MCF 10A (cell line): ENCODE measurements at regions not wholly inside any gene's neighbourhood (a gene's known extent, or its start where the extent isn't known, plus 50 kb on each side); places are given as distances from the start of the nearest gene placed in this dataset.

Experiments
- BruUV-seq: library from RNA; stranded (reverse); fragments of 400-500 nt; replicated peaks from 2 replicates; lab custom pipeline; 2021; lab: Mats Ljungman, UMichigan
- CTCF ChIA-PET: fragments of 300-600 bp; sonication (Branson Sonifier 250); formaldehyde crosslinking; extraction: SDS; loops from one replicate; lab custom pipeline; 2021; ENCODE audit warnings: antibody characterized with exemption, inconsistent platforms; lab: Yijun Ruan, JAX
- POLR2A ChIA-PET: fragments of 300-600, 350-650 bp; sonication (Branson Sonifier 250); formaldehyde crosslinking; extraction: SDS; loops from one replicate; lab custom pipeline; 2020; ENCODE audit warnings: antibody characterized with exemption, inconsistent platforms; lab: Yijun Ruan, JAX
- DNase-seq: peaks from one replicate; pipeline ENCODE4 v3.0.0-alpha.2; 2018; ENCODE audit not compliant: unreplicated experiment
- H3K27ac Mint-ChIP-seq: one replicate; pipeline ENCODE4 v1.8.0; 2022; ENCODE audit warnings: mild to moderate bottlenecking, low read depth, mixed read lengths; ENCODE audit not compliant: unreplicated experiment
- H3K27me3 Mint-ChIP-seq: one replicate; pipeline ENCODE4 v1.8.0; 2022; ENCODE audit warnings: mixed read lengths; ENCODE audit not compliant: insufficient read depth, unreplicated experiment
- H3K36me3 Mint-ChIP-seq: one replicate; pipeline ENCODE4 v1.8.0; 2022; ENCODE audit warnings: mild to moderate bottlenecking, moderate library complexity, mixed read lengths; ENCODE audit not compliant: insufficient read depth, unreplicated experiment
- H3K4me1 Mint-ChIP-seq: one replicate; pipeline ENCODE4 v1.8.0; 2022; ENCODE audit warnings: mixed read lengths; ENCODE audit not compliant: insufficient read depth, unreplicated experiment
- H3K4me3 Mint-ChIP-seq: one replicate; pipeline ENCODE4 v1.8.0; 2022; ENCODE audit warnings: mild to moderate bottlenecking, moderate library complexity, mixed read lengths; ENCODE audit not compliant: unreplicated experiment
- H3K9me3 Mint-ChIP-seq: one replicate; pipeline ENCODE4 v1.8.0; 2022; ENCODE audit warnings: mixed read lengths; ENCODE audit not compliant: unreplicated experiment
- intact Hi-C: fragments of 100-400 bp; cut with micrococcal nuclease; formaldehyde crosslinking; loops from 2 replicates; pipeline ENCODE4 v1.14.1; 2022
- TF ChIP-seq, protein P1 (sequence below): fragments of 200-600 bp; IDR thresholded peaks from one replicate; pipeline ENCODE4 v1.8.0; 2022; ENCODE audit warnings: antibody characterized with exemption, mild to moderate bottlenecking; ENCODE audit not compliant: unreplicated experiment

DNA sequence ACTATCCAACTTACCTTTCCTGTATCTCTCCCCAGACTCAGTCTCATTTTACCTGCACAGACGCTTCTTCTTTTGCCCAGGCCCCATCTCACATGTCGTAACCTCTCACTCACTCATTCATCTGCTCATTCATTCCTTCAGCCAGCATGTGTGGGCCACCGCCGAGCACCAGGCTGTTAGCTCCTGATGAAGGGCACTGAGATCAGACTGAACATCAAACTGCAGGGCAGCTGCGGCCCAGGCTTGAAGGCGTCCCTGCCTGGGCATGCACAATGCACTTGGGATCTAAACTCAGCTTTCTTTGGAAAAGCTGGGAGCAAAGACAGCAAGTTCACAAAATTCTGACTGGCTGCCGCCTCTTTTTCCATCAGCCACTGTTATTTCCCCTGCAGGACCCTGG is 1456.3 kb downstream of the BRD1 start:
- Mint-ChIP-seq H3K27ac (no peak overlapping the region), H3K4me1 (no peaks in the 10 kb centered on the region), H3K36me3 (no peaks in the 10 kb centered on the region), H3K9me3 (peaks cover 31% of the 10 kb centered on the region), H3K4me3 (no peak overlapping the region), H3K27me3 (no peaks in the 10 kb centered on the region)
- intact Hi-C loops = no loop called here
- DNase-seq = no peak
- ChIA-PET POLR2A (no interaction called here), CTCF (no interaction called here)
- BruUV-seq = no TSS peak
- TF ChIP-seq, protein P1, sequence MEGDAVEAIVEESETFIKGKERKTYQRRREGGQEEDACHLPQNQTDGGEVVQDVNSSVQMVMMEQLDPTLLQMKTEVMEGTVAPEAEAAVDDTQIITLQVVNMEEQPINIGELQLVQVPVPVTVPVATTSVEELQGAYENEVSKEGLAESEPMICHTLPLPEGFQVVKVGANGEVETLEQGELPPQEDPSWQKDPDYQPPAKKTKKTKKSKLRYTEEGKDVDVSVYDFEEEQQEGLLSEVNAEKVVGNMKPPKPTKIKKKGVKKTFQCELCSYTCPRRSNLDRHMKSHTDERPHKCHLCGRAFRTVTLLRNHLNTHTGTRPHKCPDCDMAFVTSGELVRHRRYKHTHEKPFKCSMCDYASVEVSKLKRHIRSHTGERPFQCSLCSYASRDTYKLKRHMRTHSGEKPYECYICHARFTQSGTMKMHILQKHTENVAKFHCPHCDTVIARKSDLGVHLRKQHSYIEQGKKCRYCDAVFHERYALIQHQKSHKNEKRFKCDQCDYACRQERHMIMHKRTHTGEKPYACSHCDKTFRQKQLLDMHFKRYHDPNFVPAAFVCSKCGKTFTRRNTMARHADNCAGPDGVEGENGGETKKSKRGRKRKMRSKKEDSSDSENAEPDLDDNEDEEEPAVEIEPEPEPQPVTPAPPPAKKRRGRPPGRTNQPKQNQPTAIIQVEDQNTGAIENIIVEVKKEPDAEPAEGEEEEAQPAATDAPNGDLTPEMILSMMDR = no peak

DNA sequence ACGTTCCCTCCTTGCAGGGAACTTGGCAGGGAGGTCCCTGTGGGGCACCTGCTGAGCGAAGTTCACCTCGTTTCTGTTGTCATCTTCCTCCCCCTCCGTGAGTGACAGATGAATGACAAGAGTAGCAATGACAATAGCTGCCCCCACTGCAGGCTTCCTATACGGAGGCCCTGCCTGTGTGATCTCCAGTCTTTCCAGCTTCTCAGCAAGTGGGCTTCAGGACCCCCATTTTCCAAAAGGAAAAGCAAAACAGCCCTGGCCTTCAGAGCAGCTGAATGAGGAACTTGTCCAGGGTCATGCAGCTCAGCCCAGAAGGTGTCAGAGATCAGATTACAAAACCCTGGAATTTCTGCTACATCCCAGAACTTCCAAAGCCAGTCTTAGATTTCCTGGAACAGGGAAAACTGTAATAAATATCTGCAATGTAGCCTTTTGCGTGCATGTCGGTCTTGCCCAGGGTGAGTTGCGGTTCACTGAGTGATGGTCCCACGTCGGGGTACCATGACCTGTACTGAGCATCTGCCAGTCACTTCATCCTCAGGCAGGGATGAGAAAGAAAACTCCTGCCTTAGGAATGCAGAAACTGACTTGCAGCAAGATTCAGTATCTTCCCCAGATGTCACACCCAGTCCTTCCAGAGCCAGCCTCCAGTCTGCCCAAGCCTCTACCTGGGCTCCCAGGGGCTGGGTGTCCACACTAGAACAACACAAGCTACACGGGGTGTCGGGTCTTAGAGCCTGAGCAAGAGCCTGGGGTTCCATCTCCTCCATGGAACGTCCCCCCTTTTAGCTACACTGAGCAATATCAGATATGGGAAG is 1457.0 kb downstream of the BRD1 start:
- DNase-seq = no peak
- H3K9me3 Mint-ChIP-seq = peaks cover 24% of the 10 kb centered on the region
- BruUV-seq = no TSS peak
- TF ChIP-seq, protein P1 = no peak
- H3K4me3 Mint-ChIP-seq = no peak overlapping the region
- H3K27ac Mint-ChIP-seq = no peak overlapping the region
- ChIA-PET CTCF (no interaction called here), POLR2A (no interaction called here)
- H3K4me1 Mint-ChIP-seq = no peaks in the 10 kb centered on the region
- no peaks in the 10 kb centered on the region for H3K36me3 Mint-ChIP-seq
- intact Hi-C loops = no loop called here
- no peaks in the 10 kb centered on the region for H3K27me3 Mint-ChIP-seq

DNA sequence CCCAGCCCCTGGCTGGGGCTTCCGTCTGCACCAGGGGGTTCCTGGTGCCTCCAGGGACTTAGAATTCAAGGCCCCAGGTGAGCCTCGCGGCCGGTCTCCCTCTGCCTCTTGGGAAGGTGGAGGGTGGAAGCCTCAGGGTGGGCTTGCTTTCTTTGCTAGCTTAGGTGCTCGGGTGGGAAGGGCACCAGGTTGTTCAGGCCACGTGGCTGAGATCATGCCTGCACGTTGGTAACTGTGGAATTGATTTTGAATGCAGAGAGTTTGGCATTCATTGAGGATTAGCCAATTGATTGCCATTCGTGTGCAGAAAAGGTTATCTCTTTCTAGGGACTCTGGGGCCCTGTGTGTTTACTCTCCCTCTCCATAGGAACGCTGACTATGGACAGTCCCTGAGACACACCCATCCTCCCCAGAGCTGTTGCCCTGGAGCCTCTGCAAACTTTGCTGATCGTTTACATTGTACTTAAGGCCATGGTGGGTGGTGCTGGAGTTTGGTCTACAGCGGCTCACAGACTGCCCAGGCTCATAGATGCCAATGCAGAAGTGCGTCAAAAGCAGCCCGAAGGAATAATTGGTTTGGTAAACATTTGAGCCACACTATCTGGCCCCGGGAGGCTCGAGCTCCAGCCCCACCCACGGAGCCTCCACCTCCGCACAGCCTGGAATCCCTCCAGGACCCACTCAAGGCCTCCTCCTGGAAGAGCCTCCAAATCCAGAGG is 1457.7 kb downstream of the BRD1 start:
- intact Hi-C loops = no loop called here
- no peaks in the 10 kb centered on the region for H3K27me3 Mint-ChIP-seq
- CTCF ChIA-PET = no interaction called here
- TF ChIP-seq, protein P1 = no peak
- no peak overlapping the region for H3K4me3 Mint-ChIP-seq
- no peaks in the 10 kb centered on the region for H3K4me1 Mint-ChIP-seq
- peaks cover 22% of the 10 kb centered on the region for H3K9me3 Mint-ChIP-seq
- DNase-seq = no peak
- H3K27ac Mint-ChIP-seq = no peak overlapping the region
- POLR2A ChIA-PET = no interaction called here
- H3K36me3 Mint-ChIP-seq = no peaks in the 10 kb centered on the region
- no TSS peak for BruUV-seq

DNA sequence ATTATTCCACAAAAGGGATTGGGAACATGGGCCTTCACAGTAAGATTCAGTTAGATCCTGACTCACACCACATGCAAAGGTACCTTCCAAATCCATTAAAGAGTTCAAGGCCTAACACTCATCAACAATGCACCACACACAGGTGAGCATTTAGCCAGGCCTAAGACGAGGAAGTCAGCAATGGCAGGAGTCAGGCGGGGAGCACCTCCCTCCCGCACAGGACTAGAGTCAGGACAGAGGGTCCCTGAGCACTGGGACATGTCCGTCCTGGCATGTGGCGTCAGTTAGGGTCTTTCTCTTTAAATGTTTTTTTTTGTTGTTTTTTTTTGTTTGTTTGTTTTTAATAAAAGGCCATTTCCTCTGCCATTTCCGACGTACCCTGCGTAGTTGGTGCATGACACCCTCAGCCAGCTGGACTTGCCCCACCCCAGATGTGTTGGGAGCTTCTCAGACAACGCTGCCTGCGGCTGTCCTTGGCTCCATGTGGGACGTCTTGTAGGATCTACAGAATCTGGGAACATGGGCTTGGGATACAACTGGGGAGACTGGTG is 1458.6 kb downstream of the BRD1 start:
- no peak for DNase-seq
- peaks cover 19% of the 10 kb centered on the region for H3K9me3 Mint-ChIP-seq
- CTCF ChIA-PET = interaction anchor here (0.6 kb wide), 1 partner anchor 859 kb away, joined by 4 read pairs; no protein-coding TSS in a partner anchor
- H3K36me3 Mint-ChIP-seq = no peaks in the 10 kb centered on the region
- H3K4me3 Mint-ChIP-seq = no peak overlapping the region
- intact Hi-C loops = no loop called here
- TF ChIP-seq, protein P1 = no peak
- no TSS peak for BruUV-seq
- no peaks in the 10 kb centered on the region for H3K4me1 Mint-ChIP-seq
- POLR2A ChIA-PET = no interaction called here
- H3K27me3 Mint-ChIP-seq = no peaks in the 10 kb centered on the region
- no peak overlapping the region for H3K27ac Mint-ChIP-seq
